ENCODE measurements at regions not wholly inside any gene's neighbourhood (a gene's known extent, or its start where the extent isn't known, plus 50 kb on each side); places are given as distances from the start of the nearest gene placed in this dataset.

GRCh38 chr15:77535845-77536244 is 96.9 kb downstream of the LINGO1 start (continued):
- TF ChIP-seq ZNF407 (IDR thresholded peaks at IDR 0.05; ENCODE audit: low read depth) (no peak), SIX5 (IDR thresholded peaks at IDR 0.05; ENCODE audit: borderline replicate concordance in 1 of 2, insufficient read depth in 1 of 2, low read depth in 1 of 2, low read length in 2 of 2) (peak; percentile 51 to 64), SMAD3 (CRISPR knock-in tag; conservative IDR thresholded peaks at IDR 0.05) (no peak), BACH1 (tag; IDR thresholded peaks at IDR 0.05) (no peak), LARP7 (IDR thresholded peaks at IDR 0.05) (no peak), CHCHD3 (CRISPR knock-in tag; IDR thresholded peaks at IDR 0.05) (no peak), ZNF699 (CRISPR knock-in tag; IDR thresholded peaks at IDR 0.05; ENCODE audit: insufficient replicate concordance) (no peak), ARID1B (IDR thresholded peaks at IDR 0.05) (no peak), TFAP4 (CRISPR knock-in tag; IDR thresholded peaks at IDR 0.05; ENCODE audit: borderline replicate concordance) (no peak), CBX2 (IDR thresholded peaks at IDR 0.05; ENCODE audit: insufficient read depth, low read length, poor library complexity, severe bottlenecking) (no peak), ILK (tag; IDR thresholded peaks at IDR 0.05; ENCODE audit: borderline replicate concordance, low read depth) (no peak), ZNF507 (tag; conservative IDR thresholded peaks at IDR 0.05) (no peak), ZNF518B (CRISPR knock-in tag; IDR thresholded peaks at IDR 0.05) (no peak)

All from K562 (cell line).